BJ (cell line): ENCODE measurements at regions not wholly inside any gene's neighbourhood (a gene's known extent, or its start where the extent isn't known, plus 50 kb on each side); places are given as distances from the start of the nearest gene placed in this dataset. TPM values are rescaled to one million over a fixed set of nuclear protein-coding genes. Genes with fewer than 3 reads are reported as not detected.

Experiments
- CTCF ChIA-PET: fragments of 350-600 bp; formaldehyde crosslinking; extraction: SDS; loops from one replicate; lab custom pipeline; 2021; ENCODE audit warnings: antibody characterized with exemption, inconsistent platforms; lab: Yijun Ruan, JAX
- POLR2A ChIA-PET: fragments of 300-600 bp; sonication (Branson Sonifier 250); formaldehyde crosslinking; extraction: SDS; loops from one replicate; lab custom pipeline; 2021; ENCODE audit warnings: antibody characterized with exemption; lab: Charles Lee
- DNase-seq: peaks from one replicate; pipeline ENCODE4 v3.0.0-alpha.2; 2011; ENCODE audit warnings: low read depth
- H3K27me3 ChIP-seq: 2 replicates; pipeline ENCODE4 v1.6.0; 2011; ENCODE audit warnings: low read length; ENCODE audit not compliant: control insufficient read depth, insufficient read depth
- H3K36me3 ChIP-seq: 2 replicates; pipeline ENCODE4 v1.5.1; 2011; ENCODE audit warnings: low read length; ENCODE audit not compliant: control insufficient read depth, insufficient read depth
- H3K4me3 ChIP-seq: 2 replicates; pipeline ENCODE4 v1.5.1; 2011; ENCODE audit warnings: low read depth, mild to moderate bottlenecking, control low read depth, low read length
- CTCF ChIP-seq: IDR thresholded peaks from 2 replicates; pipeline ENCODE4 v1.5.1; 2011; ENCODE audit warnings: low read depth, mild to moderate bottlenecking, control low read depth, inconsistent platforms, low read length, moderate library complexity; ENCODE audit not compliant: insufficient read depth
- small RNA-seq: library from RNA; depleted of rRNA; stranded (forward); fragments of <200 nt; gene quantifications from one replicate; pipeline ENCODE3, GENCODE V24; 2012; ENCODE audit warnings: low replicate concordance, low read depth; ENCODE audit not compliant: insufficient read length

DNA sequence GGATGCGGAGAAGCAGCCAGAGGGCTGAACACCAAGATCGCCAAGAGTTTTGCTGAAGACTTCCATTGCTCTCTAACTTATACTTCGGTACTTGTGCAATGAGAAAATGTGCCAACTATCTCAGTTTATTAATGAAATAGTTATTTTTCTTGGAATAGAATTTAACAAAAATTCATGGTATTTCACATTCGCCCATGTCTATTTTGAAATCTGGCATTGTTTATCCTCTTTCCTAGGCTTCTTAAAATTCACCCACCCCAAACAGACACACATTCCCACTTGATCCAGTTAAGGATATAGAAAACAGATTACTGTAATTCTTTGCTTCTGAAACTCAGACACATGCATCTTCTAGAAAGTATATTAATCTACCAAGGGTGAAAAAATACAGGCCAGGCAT lies 56.3 kb upstream of the ADAMTS5 start:
- ChIA-PET POLR2A (no interaction called here), CTCF (no interaction called here)
- Histone ChIP-seq H3K4me3 (no peak overlapping the region), H3K36me3 (no peaks in the 10 kb centered on the region), H3K27me3 (no peaks in the 10 kb centered on the region)
- TF ChIP-seq CTCF, result no peak
- DNase-seq, result no peak

- no peaks in the 10 kb centered on the region for H3K36me3 ChIP-seq
- POLR2A ChIA-PET, result interaction anchor here (0.6 kb wide), 1 partner anchor 112 kb away, joined by 13 read pairs; no protein-coding TSS in a partner anchor
- no peak overlapping the region for H3K4me3 ChIP-seq
- CTCF ChIA-PET, result no interaction called here
- no peak for DNase-seq
- H3K27me3 ChIP-seq, result no peaks in the 10 kb centered on the region
- no peak for TF ChIP-seq CTCF
These were observed 54.9 kb upstream of the ADAMTS5 start for GRCh38 chr21:27021801-27022200.

GRCh38 chr21:27021046-27021445 lies 54.2 kb upstream of the ADAMTS5 start:
- no peaks in the 10 kb centered on the region for H3K36me3 ChIP-seq
- POLR2A ChIA-PET, result interaction anchor here (0.6 kb wide), 1 partner anchor 113 kb away, joined by 13 read pairs; no protein-coding TSS in a partner anchor
- no peak for TF ChIP-seq CTCF
- CTCF ChIA-PET, result interaction anchor here (0.7 kb wide), 2 partner anchors 60 to 216 kb away, joined by 3 read pairs; no protein-coding TSS in a partner anchor
- no peaks in the 10 kb centered on the region for H3K27me3 ChIP-seq
- DNase-seq, result no peak
- no peak overlapping the region for H3K4me3 ChIP-seq

- Histone ChIP-seq H3K4me3 (no peak overlapping the region), H3K27me3 (no peaks in the 10 kb centered on the region), H3K36me3 (no peaks in the 10 kb centered on the region)
- POLR2A ChIA-PET, result no interaction called here
- DNase-seq, result no peak
- no peak for TF ChIP-seq CTCF
- CTCF ChIA-PET, result no interaction called here
These were observed 50.4 kb upstream of the ADAMTS5 start for GRCh38 chr21:27017246-27017645.

Small RNAs in the stretch of these regions (small RNA-seq; reads per million reads assigned to genes)
- not detected for gene NCSTNP1
- gene RF00026, result not detected
